DND-41 (cell line): ENCODE measurements at regions not wholly inside any gene's neighbourhood (a gene's known extent, or its start where the extent isn't known, plus 50 kb on each side); places are given as distances from the start of the nearest gene placed in this dataset.

Experiments
- CTCF ChIP-seq: IDR thresholded peaks from 2 replicates; pipeline ENCODE4 v1.5.1; 2012; ENCODE audit warnings: borderline replicate concordance, low read length, moderate library complexity, mild to moderate bottlenecking; ENCODE audit not compliant: poor library complexity, severe bottlenecking; ENCODE audit errors: extremely low read depth
- EZH2 ChIP-seq: IDR thresholded peaks from 3 replicates; pipeline ENCODE4 v1.6.1; 2012; ENCODE audit warnings: borderline replicate concordance, low read depth, mild to moderate bottlenecking, moderate library complexity, low read length, inconsistent platforms; ENCODE audit not compliant: severe bottlenecking

DNA sequence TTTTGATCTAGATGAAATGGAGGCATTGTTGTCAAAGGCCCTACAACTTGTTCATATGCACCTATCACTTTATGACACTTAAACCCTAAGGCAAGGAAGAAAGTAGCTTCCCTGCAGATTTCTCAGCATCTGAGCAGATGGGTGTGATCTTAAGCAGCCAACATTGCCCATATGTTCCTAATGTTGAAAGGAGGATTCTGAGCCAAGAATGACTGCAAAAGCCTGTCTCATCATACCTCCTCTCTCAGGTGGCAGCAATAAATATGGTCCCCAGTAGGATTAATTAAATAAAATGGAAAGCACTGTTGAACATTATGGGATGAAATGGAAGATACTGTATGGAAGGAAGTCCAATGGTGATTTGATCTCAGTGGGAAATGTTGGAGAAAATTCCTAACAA, 538.1 kb upstream of the MAN1A1 start:
- TF ChIP-seq CTCF (no peak), EZH2 (no peak)
